ENCODE measurements at regions not wholly inside any gene's neighbourhood (a gene's known extent, or its start where the extent isn't known, plus 50 kb on each side); places are given as distances from the start of the nearest gene placed in this dataset.
"Not testable (repeated sequence)": the region's sequence is repeated elsewhere in the genome, so short reads cannot be mapped to it uniquely, and the experiment has no call there.

GRCh38 chr14:96718407-96718806, 78.8 kb upstream of the VRK1 start:
- intact Hi-C loops (cut with DNase I), result no loop called here
- no peak for DNase-seq (ENCODE audit: low spot score)

GRCh38 chr14:96720702-96721101, 76.5 kb upstream of the VRK1 start:
- DNase-seq (ENCODE audit: low spot score), result not testable (repeated sequence)

GRCh38 chr14:96722736-96723135, 74.4 kb upstream of the VRK1 start:
- intact Hi-C loops (cut with DNase I), result no loop called here
- no peak for DNase-seq (ENCODE audit: low spot score)

More at GRCh38 chr14:96720702-96721101, 76.5 kb upstream of the VRK1 start:
- intact Hi-C loops (cut with DNase I), result not testable (repeated sequence)

DNA sequence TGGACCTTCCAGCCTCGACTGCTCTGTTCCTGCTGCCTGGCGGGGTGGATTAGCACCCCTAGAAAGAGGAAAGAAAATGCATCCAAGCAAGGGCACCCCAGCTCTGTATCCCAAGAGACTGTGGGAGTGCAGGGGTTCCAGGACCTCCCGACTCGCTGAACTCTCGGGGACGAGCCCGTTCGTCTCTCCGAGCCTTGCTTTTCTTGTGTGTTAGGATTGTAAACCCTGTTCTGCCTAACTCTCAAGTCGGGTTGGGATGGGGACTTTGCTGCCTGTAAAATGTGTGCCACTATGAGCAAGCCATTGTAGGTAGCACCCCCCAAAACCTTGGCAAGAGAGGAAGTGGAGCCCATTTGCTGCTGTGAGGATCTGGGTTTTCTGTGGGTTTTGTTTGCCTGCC, 73.2 kb upstream of the VRK1 start:
- DNase-seq (ENCODE audit: low spot score), result no peak
- intact Hi-C loops (cut with DNase I), result no loop called here

DNA sequence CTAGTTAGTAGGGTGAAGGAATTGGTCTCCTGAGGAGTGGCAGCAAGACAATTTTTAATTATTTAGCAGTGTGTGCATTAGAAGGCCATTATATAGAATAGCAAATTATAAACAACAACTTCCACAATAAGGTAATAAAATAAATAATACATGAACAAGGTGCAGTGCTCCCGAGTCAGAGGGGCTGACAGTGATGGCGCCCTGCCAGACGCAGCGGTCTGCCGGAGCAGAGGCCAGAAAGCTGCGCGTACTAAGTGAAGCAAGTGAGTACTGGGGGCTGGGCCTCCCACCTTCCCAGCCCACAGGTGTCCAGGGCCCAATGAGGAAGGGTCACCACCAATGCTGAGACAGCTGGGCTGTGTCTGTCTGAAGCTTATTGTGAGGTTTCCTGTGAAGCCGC, 72.0 kb upstream of the VRK1 start:
- intact Hi-C loops (cut with DNase I), result no loop called here
- DNase-seq (ENCODE audit: low spot score), result no peak

- intact Hi-C loops (cut with DNase I), result no loop called here
- no peak for DNase-seq (ENCODE audit: low spot score)
Measured at GRCh38 chr14:96727073-96727472, 70.1 kb upstream of the VRK1 start.

DNA sequence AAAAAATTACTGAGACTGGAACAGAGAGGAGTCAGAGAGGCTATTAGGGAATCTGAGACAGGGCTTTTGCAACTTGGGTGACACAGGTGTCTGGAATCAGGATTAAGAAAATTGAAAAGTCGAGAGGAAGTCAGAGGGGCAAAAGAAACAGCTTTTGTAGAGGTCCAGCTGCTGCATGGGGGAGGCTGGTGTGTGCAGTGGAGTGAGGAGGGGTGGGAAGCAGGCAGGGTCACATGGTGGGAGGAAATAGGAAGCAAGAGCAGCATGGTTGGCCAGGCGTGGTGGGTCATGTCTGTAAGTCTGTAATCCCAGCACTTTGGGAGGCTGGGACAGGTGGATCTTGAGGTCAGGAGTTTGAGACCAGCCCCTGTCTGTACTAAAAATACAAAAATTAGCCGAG, 69.7 kb upstream of the VRK1 start:
- no peak for DNase-seq (ENCODE audit: low spot score)
- intact Hi-C loops (cut with DNase I), result no loop called here

DNA sequence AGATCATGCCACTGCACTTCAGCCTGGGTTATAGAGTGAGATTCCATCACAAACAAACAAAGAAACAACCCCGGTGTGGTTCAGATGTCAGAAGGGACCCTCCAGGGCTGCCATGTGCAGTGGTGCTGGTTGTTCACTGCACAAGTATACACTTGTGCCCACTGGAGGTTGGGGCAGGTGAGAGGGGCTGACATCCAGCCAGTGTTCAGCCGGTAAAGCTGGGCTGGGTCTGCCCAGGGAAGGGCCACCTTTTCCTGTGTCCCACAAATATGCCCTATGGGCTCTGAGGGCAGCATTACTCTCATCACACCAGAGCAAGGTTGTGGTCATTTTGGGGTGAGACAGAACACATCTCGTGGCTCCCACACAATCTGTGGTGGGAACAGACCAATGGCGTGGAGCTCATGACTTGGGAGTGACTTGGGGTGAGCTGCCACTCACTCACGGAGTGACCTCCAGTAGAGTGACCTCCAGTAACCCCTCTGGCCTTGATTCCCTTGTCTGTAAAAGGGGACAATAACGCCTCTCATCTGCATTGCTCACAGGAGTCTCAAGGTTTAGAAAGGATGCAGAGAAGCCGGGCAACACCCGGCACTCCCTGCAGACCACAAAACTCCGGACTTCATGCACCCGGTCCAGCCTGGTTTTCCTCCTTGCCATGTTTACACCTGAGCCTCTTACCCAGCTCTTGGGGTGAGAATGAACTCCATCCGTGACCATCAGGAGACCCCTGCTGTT, 69.0 kb upstream of the VRK1 start:
- intact Hi-C loops (cut with DNase I), result no loop called here
- no peak for DNase-seq (ENCODE audit: low spot score)

- intact Hi-C loops (cut with DNase I), result loop anchor here in 1 of 2 donors (5.0 to 10.0 kb wide), 2 partner anchors 145 to 1732 kb away; no protein-coding TSS in a partner anchor
- no peak for DNase-seq (ENCODE audit: low spot score)
Measured at GRCh38 chr14:96729889-96730288, 67.3 kb upstream of the VRK1 start.

- intact Hi-C loops (cut with DNase I), result loop anchor here in 1 of 2 donors (5.0 to 10.0 kb wide), 2 partner anchors 146 to 1732 kb away; no protein-coding TSS in a partner anchor
- no peak for DNase-seq (ENCODE audit: low spot score)
Measured at GRCh38 chr14:96730386-96730785, 66.8 kb upstream of the VRK1 start.

- intact Hi-C loops (cut with DNase I), result loop anchor here in 1 of 2 donors (5.0 to 10.0 kb wide), 2 partner anchors 149 to 1728 kb away; no protein-coding TSS in a partner anchor
- no peak for DNase-seq (ENCODE audit: low spot score)
Measured at GRCh38 chr14:96734076-96734622, 63.0 kb upstream of the VRK1 start.

DNA sequence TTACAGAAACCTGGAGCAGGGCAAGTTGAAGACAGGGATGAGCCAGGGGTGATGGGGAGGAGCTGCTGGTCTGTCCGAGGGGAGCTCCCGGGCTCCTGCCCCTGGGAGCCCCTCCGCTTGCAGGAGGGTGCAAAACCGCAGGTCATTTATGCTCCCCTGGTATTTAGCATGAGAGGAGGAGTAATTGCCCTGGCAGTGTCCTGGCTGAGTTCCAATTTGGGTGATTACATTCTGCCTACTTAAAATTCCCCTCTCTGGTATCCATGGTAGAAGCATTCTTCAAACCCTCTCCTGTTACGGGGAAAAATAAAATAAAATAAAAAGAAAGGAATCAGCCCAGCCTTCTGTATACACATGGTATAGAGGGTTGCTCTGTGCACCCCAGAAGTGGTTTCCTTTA, 61.7 kb upstream of the VRK1 start:
- DNase-seq (ENCODE audit: low spot score), result no peak

DNA sequence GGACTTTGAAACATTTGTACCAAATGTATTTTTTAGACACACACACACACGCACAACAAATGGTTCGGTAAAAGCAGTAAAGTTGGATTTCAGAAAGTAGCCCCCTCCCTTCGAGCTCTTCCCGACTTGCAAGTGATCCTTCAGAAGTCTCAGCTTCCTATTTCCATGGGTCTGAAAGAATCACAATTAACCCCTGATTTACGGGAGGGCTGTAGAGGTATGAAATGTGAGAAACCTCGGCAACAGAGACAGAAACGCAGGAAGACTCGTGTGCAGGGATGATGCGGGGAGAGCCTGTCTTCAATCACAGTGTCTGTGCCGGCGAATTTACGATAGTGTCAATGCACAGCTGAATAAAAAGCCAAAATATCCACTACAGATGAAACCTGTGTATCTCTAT, 60.7 kb upstream of the VRK1 start:
- DNase-seq (ENCODE audit: low spot score), result no peak
- intact Hi-C loops (cut with DNase I), result loop anchor here in 1 of 2 donors (10.0 kb wide), 1 partner anchor 152 kb away; no protein-coding TSS in a partner anchor

More for the DNA sequence above, 61.7 kb upstream of the VRK1 start:
- intact Hi-C loops (cut with DNase I), result loop anchor here in 1 of 2 donors (10.0 kb wide), 1 partner anchor 151 kb away; no protein-coding TSS in a partner anchor

GRCh38 chr14:96737881-96738280, 59.3 kb upstream of the VRK1 start:
- intact Hi-C loops (cut with DNase I), result loop anchor here in 1 of 2 donors (10.0 kb wide), 1 partner anchor 153 kb away; no protein-coding TSS in a partner anchor
- no peak for DNase-seq (ENCODE audit: low spot score)

DNA sequence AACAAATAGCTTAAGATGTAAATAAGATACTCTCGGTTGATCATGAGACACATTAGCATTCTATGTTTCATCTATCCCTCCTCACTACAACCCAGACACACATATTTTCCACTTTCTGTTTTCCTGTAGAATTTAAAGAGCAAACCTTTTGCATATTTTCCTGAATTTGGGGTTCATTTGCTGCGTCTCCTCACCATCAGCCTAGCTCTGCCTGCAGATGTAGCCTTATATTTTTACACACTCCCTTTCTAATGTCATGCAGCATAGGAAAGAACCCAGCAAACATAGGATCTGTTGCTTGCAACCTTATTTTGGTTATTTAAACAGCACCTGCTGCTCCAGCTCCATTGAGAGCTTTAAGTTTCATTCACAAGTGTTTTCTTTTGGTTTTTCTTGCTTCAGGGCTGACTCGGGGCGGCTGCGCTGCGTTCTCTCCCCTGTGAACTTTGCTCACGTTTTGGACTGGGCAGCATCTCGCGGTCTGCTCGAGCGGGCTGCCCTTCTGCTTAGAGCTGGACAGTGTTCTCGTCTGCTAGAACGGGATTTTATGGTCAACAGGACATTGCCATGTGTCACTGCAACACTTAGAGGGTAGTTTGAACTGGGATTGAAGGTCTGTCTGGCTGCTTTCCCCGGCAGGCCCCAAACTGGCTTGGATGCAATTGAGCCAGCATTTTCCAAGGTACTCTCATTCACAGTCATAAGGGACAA, 57.8 kb upstream of the VRK1 start:
- intact Hi-C loops (cut with DNase I), result loop anchor here in 1 of 2 donors (10.0 kb wide), 1 partner anchor 155 kb away; no protein-coding TSS in a partner anchor
- no peak for DNase-seq (ENCODE audit: low spot score)

GRCh38 chr14:96741151-96741977, 55.8 kb upstream of the VRK1 start:
- intact Hi-C loops (cut with DNase I), result no loop called here
- DNase-seq (ENCODE audit: low spot score), result peak; percentile 90

- intact Hi-C loops (cut with DNase I), result no loop called here
- no peak for DNase-seq (ENCODE audit: low spot score)
Measured at GRCh38 chr14:96744262-96744661, 52.9 kb upstream of the VRK1 start.

DNA sequence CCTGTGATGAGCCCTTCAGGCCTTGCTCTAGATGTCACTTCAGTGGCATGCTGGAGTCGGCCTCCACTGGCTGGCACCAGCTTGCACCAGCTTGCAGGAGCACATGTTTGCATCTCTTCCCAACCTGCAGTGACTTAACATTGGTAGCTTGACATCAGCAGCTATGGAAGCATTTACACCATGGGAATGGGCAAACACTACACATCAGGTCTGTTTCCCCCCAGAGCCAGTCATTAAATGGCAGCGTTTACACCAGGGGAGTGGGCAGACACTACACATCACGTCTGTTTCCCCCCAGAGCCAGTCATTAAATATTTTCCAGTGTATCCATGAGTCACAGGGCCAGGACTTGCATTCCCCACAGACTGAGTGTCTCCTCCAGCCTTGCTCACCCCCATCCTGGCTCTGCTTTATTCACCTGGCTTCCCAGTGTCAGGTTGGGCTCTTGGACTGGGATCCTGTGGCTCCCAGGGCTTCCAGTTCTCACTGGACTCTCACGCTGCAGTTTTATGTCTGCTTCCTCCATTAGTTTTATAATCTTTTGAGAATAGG, 51.6 kb upstream of the VRK1 start:
- no peak for DNase-seq (ENCODE audit: low spot score)
- intact Hi-C loops (cut with DNase I), result no loop called here

DNA sequence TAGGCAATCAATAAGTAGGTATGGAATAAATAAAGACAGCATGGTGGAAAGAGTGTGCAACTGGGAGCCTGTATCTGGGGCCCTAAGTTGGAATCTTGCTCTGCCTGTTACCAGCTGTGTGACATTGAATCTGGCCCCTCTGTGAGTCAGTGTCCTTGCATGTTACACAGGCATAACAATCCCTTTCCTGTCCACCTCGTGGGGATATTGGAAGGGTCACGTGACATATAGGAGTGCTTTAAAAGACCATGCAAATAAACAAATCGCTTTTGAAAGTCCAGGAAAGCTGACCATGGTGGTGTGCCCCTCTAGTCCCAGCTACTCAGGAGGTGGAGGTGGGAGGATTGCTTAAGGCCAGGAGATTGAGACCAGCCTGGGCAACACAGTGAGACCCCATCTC, 51.1 kb upstream of the VRK1 start:
- DNase-seq (ENCODE audit: low spot score), result no peak
- intact Hi-C loops (cut with DNase I), result no loop called here
